ENCODE measurements at regions not wholly inside any gene's neighbourhood (a gene's known extent, or its start where the extent isn't known, plus 50 kb on each side); places are given as distances from the start of the nearest gene placed in this dataset.

- Histone ChIP-seq H3K27ac (ENCODE audit: low read depth in 2 of 2, low read length in 2 of 2) (no peak overlapping the region), H3K9me3 (ENCODE audit: control insufficient read depth in 2 of 3, insufficient read depth in 1 of 3, low read length in 3 of 3) (no peaks in the 10 kb centered on the region), H3K4me1 (ENCODE audit: control insufficient read depth in 2 of 3, insufficient read depth in 2 of 3, low read depth in 1 of 3, low read length in 3 of 3) (no peaks in the 10 kb centered on the region), H3K27me3 (ENCODE audit: control insufficient read depth, insufficient read depth, low read length) (no peaks in the 10 kb centered on the region), H3K9ac (ENCODE audit: low read length in 3 of 3) (no peak overlapping the region), H3K4me3 (ENCODE audit: low read length in 3 of 3) (no peak overlapping the region), H3K36me3 (ENCODE audit: control insufficient read depth in 2 of 3, insufficient read depth in 3 of 3, low read length in 3 of 3) (no peaks in the 10 kb centered on the region)
- TF ChIP-seq CTCF (IDR thresholded peaks at IDR 0.05; ENCODE audit: borderline replicate concordance, extremely low read depth, insufficient read depth), result no peak
- FAIRE-seq (no peak), DNase-seq (no peak)
- intact Hi-C loops (cut with DNase I), result no loop called here
These were observed 315.0 kb upstream of the SPRY2 start for GRCh38 chr13:80655778-80656511.

GRCh38 chr13:80654638-80655249, 313.8 kb upstream of the SPRY2 start:
- Histone ChIP-seq H3K36me3 (ENCODE audit: control insufficient read depth in 2 of 3, insufficient read depth in 3 of 3, low read length in 3 of 3) (no peaks in the 10 kb centered on the region), H3K9ac (ENCODE audit: low read length in 3 of 3) (no peak overlapping the region), H3K27ac (ENCODE audit: low read depth in 2 of 2, low read length in 2 of 2) (no peak overlapping the region), H3K27me3 (ENCODE audit: control insufficient read depth, insufficient read depth, low read length) (no peaks in the 10 kb centered on the region), H3K4me3 (ENCODE audit: low read length in 3 of 3) (peak overlapping the region in 2 of 3 donors; percentile 13 to 44), H3K4me1 (ENCODE audit: control insufficient read depth in 2 of 3, insufficient read depth in 2 of 3, low read depth in 1 of 3, low read length in 3 of 3) (no peaks in the 10 kb centered on the region), H3K9me3 (ENCODE audit: control insufficient read depth in 2 of 3, insufficient read depth in 1 of 3, low read length in 3 of 3) (no peaks in the 10 kb centered on the region)
- DNase-seq (peak; percentile 43 to 74 (median 62)), FAIRE-seq (no peak)
- TF ChIP-seq CTCF (IDR thresholded peaks at IDR 0.05; ENCODE audit: borderline replicate concordance, extremely low read depth, insufficient read depth), result no peak
- intact Hi-C loops (cut with DNase I), result no loop called here

- H3K4me3 ChIP-seq (ENCODE audit: low read length in 3 of 3), result no peak overlapping the region
- TF ChIP-seq CTCF (IDR thresholded peaks at IDR 0.05; ENCODE audit: borderline replicate concordance, extremely low read depth, insufficient read depth), result no peak
- FAIRE-seq (no peak), DNase-seq (no peak)
- no peak overlapping the region for H3K9ac ChIP-seq (ENCODE audit: low read length in 3 of 3)
- intact Hi-C loops (cut with DNase I), result no loop called here
- H3K36me3 ChIP-seq (ENCODE audit: control insufficient read depth in 2 of 3, insufficient read depth in 3 of 3, low read length in 3 of 3), result no peaks in the 10 kb centered on the region
- no peaks in the 10 kb centered on the region for H3K9me3 ChIP-seq (ENCODE audit: control insufficient read depth in 2 of 3, insufficient read depth in 1 of 3, low read length in 3 of 3)
- no peaks in the 10 kb centered on the region for H3K27me3 ChIP-seq (ENCODE audit: control insufficient read depth, insufficient read depth, low read length)
- no peak overlapping the region for H3K27ac ChIP-seq (ENCODE audit: low read depth in 2 of 2, low read length in 2 of 2)
- no peaks in the 10 kb centered on the region for H3K4me1 ChIP-seq (ENCODE audit: control insufficient read depth in 2 of 3, insufficient read depth in 2 of 3, low read depth in 1 of 3, low read length in 3 of 3)
These were observed 308.3 kb upstream of the SPRY2 start for GRCh38 chr13:80649274-80649673.
